Stimulated activated CD4-positive, alpha-beta T cell treated with anti-CD3 and anti-CD28 coated beads, Interleukin-2, amount 100 ng/mL, for 24 hours (primary cell): ENCODE measurements at regions not wholly inside any gene's neighbourhood (a gene's known extent, or its start where the extent isn't known, plus 50 kb on each side); places are given as distances from the start of the nearest gene placed in this dataset.

Experiments used
- DNase-seq, 2 donors: peaks; one replicate each; pipeline ENCODE4 v3.0.0-alpha.2; 2020

DNA sequence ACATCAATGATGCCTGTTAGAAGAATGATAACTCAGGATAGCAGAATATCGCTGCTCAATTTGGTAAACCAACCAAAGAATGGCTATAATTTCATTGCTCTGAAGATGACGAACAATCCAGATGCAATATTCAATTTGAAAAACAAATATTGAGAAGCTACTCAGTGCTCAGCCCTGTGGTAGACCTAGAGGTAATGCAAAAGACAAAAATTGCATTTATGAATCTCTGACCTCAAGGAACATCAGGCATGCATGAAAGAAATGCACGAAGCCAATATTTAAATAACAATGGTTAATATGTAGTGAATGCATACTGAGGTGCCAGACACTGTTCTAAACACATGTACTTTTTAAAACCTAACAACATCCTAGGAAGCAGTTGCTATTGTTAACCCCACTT, 298.6 kb upstream of the TMTC1 start:
- no peak for DNase-seq

- no peak for DNase-seq
Observed at GRCh38 chr12:30074916-30075315, 291.2 kb upstream of the TMTC1 start.

DNA sequence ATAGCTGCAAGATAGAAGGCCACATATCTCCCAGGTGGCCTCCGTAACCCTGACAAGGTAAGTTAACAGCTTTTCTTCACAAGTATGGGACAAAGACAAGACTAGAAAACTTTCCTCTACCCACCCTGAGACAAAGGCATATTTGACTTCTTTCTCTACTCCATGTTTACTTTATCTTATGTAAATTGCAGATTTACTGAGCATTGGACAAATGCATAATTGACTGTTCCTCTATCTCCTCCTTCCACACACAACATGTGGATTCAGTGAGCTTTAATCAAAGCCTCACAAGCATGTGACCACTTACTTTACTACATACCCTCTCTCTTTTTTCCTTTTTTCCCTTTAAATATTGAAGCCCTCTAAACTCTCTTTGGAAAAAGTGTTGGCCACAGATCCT, 289.1 kb upstream of the TMTC1 start:
- DNase-seq: no peak

DNA sequence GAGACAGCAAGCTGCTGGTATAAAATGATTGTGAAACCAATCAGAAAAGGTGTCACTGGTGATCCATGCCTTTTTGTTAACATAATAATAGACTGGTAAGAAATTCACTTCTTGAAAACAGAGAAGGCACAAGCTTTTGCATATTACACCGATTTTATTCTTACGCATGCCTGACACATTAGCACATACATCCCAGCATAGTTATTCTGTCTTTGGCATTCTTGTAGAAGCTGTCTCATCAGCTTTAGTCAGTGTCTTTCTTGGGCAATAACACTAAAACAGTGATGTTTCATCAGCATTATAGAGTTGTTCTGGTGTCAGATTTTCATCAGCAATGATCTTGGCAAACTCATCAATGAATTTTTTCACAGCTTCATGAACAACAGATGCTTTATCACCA, 283.4 kb upstream of the TMTC1 start:
- DNase-seq: no peak

DNA sequence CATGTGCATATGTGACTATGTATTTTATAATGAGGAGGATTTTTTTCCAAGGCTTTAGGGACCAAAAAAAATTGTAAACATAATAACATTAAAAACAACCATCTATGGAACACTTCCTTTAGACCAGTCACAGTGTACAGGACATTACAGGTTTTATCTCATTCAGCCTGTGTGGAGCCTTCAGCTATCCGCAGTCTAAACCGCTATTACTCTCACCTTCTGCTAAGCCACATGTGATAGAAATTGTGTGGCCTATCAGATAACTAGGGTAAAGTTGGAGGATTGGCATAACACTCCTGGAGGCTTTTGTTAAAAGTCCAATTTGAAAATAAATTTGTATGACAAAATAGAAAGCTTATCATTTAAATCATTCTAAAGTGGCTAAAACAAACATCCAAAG, 281.2 kb upstream of the TMTC1 start:
- no peak for DNase-seq

DNA sequence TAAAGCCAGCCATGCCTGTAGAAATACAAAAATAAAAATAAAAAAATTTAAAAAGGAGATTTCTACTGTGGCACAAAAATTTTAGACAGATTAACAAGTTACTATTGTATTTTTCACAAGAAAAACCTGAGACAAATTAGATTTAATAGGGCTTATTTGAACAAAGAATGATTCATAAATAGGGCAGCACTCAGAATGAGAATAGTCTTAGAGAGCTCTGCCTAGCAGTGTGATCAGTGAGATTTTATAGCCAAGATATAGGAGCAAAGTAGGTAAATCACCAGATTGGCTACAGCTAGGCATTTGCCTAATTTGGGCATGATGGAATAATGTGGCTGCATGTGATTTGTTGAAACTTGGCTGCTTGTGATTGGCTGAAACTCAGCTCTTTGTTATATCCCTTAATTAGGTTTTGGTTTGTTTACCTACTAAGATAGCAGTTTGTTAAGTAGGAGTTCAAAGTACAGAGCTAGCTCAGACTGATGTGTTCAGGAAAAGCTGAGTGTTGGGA, 279.7 kb upstream of the TMTC1 start:
- no peak for DNase-seq

- no peak for DNase-seq
Observed at GRCh38 chr12:30048371-30048770, 264.6 kb upstream of the TMTC1 start.

DNA sequence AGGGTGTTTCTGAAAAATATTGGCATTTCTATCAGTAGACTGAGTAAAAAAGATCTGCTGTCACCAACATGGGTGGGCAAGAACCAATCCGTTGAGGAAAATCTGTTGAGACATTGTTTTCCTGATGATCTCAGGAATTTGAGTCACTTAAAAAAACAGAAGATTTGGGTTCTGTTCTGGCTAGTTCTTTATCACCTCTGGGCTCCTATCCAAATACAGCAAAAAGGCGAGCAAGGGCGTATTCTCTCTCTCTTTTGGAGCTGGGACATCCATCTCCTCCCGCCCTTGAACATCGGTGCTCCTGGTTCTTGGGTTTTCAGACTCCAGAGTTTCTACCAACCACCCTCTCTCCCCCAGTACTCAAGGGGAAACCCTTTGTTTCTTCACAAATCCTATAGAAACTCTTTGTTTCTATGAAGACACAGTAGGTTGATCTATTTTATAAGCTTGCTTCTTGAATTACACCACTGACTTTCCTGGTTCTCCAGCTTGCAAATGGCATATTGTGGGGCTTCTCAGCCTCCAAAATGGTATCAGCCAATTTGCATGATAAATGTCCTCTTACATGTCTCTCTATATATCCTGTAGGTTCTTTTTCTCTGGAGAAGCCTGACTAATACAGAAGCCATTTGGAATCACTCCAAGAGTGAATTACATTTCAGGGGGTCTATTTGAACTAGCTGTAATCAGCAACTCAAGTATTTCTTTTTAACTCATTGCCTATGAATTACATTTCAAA, 263.9 kb upstream of the TMTC1 start:
- DNase-seq: no peak

- DNase-seq: no peak
Observed at GRCh38 chr12:30046376-30046775, 262.6 kb upstream of the TMTC1 start.

GRCh38 chr12:30045171-30045570, 261.4 kb upstream of the TMTC1 start:
- DNase-seq: no peak

DNA sequence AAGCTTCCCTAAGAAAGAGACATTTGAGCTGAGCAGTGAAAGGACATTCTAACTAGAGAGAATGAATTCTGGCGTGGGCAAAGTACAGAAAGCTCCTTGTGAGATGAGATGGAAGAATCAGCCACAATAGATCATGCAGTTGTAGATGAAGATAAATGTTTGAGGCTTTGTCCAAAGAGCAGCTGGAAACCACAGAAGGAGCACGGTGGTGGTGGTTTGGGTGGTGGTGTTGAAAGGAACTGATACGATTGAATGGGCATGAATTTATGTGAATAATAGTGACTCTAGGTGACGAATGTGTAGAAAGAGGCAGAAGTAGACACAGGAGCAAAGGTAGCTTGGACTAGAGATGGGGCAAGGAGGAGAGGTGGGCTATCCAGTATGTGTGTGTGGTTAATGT, 260.5 kb upstream of the TMTC1 start:
- no peak for DNase-seq

GRCh38 chr12:30043151-30043847, 259.6 kb upstream of the TMTC1 start:
- no peak for DNase-seq

DNA sequence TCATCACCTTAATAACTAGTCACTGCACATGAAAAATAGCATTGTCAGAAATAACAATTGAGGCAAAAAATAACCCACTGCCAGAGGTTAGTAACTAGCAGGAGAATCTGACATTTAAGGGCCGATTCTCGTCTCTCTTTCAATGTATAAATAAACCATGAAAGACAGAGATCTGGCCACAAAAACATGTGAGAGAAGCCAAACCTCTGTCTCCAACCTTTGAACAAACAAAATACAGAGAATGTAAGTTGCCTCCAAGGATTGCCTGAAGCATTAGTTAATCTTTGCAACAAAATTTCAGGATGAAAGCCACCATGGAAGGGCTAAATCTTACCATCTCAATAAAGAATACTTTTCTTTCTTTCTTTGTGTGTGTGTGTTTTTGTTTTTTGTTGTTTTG, 257.4 kb upstream of the TMTC1 start:
- DNase-seq: no peak

DNA sequence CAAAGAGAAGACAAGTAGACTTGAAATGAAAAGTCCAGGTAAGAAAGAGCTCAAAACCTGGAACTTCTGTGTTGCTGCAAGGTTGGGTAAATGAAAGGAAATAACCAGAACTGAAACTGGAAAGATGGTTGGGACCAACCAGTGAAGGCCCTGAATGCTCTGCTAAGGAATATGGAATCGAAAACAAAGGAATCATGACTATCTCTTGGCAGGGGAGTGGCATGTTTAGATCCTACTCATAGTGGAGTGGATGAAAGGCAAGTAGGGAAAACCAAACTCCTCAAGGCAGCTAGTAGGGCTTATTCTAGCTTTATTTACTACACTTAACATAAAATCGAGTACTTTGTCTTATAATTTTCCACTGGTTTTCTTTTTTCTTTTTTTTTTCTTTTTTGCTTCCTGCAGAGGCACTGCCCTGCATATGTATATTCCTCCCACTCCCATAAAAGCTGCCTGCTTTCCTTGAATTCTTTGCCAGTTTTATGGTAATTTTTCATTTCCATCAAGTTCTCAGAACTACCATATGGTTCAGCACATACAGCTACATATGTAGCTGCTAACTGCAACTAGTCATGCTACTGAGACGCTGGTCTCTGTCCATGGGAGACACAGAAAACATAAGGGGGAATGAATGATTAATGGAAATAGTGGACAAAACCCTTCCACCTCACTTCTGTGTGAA, 247.1 kb upstream of the TMTC1 start:
- no peak for DNase-seq

- no peak for DNase-seq
Observed at GRCh38 chr12:30026621-30027234, 243.0 kb upstream of the TMTC1 start.

DNA sequence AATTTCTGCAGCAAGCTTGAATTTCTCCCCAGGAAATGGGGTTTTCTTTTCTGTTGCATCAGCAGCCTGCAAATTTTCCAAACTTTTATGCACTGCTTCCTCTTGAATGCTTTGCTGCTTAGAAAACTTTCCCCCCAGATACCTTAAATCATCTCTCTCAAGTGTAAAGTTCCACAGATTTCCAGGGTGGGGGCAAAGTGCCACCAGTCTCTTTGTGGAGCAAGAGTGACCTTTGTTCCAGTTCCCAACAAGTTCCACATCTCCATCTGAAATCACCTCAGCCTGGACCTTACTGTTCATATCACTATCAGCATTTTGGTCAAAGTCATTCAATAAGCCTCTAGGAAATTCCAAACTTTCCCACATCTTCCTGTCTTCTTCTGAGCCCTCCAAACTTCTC, 241.6 kb upstream of the TMTC1 start:
- no peak for DNase-seq

DNA sequence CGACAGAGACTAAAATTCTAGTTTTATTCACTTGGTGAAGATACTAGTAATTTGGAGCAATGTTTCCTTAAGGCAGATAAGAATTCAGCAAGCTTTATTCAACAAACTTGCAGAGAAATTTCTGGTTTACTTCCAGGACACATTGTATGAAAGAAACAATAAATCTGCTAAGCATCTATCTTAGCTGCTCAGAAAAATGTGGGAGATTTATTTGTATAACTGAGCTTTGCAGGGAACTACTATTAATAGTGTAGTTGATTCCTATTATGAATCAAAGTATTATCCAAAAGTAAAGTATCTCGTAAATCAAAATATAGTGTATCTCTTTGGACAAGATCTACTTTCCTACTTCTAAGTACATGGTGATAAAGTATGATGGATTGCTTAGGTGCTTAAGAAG, 239.4 kb upstream of the TMTC1 start:
- DNase-seq: no peak

DNA sequence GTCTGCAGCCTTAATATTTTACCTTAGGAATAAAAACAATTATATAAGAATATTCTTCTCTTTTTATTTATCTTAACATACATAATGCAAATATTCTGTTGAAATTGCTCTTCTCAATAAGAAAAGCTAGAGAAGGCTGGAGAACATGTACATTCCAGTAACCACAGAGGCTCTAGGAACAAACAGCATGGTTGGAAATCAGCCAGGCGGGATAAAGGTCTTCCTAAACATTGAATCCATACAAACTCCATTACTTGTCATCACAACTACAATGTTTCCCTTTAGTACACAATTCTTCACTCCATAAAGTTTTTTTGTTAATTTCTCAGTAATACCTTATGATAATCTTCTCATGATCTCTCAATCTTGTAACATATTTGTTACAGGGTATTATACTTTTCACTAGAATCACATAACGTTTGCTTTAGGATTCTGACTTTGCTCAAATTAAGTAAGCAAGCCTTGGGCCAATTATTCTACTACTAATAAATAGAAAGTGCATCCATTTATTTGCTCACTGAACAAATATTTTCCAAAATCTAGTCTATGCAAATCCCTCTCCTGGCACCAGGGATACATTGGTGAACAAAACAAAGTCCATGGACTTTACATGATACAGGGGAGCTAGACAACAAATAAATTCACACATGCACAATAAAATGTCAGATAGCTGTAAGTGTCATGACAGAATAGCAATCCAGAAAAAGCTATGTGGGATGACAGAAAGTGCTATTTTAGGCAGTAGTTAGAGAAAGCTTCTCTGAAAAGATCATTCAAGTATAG, 237.5 kb upstream of the TMTC1 start:
- DNase-seq: no peak

GRCh38 chr12:30019366-30020140, 235.8 kb upstream of the TMTC1 start:
- DNase-seq: no peak

- no peak for DNase-seq
Observed at GRCh38 chr12:30016540-30017055, 232.9 kb upstream of the TMTC1 start.

GRCh38 chr12:30015631-30016337, 232.0 kb upstream of the TMTC1 start:
- DNase-seq: no peak
